ENCODE measurements at regions not wholly inside any gene's neighbourhood (a gene's known extent, or its start where the extent isn't known, plus 50 kb on each side); places are given as distances from the start of the nearest gene placed in this dataset.

GRCh38 chr14:57091030-57091608 is 177.6 kb downstream of the EXOC5 start:
- intact Hi-C loops (cut with DNase I; ENCODE audit: low total_unique reads) (no loop called here), in situ Hi-C loops (cut with MboI; ENCODE audit: low sequenced_read_pairs in 4 of 4) (no loop called here)
- ATAC-seq (no peak), DNase-seq (no peak)
- no peak overlapping the region for H3K4me3 ChIP-seq
- no peaks in the 10 kb centered on the region for H3K36me3 ChIP-seq
- no peaks in the 10 kb centered on the region for H3K9me3 ChIP-seq
- H3K4me1 ChIP-seq: no peaks in the 10 kb centered on the region
- no peak overlapping the region for H3K27ac ChIP-seq
- H3K27me3 ChIP-seq: no peaks in the 10 kb centered on the region
- no peak for TF ChIP-seq POLR2A (IDR thresholded peaks at IDR 0.05)
- TF ChIP-seq, protein P1, sequence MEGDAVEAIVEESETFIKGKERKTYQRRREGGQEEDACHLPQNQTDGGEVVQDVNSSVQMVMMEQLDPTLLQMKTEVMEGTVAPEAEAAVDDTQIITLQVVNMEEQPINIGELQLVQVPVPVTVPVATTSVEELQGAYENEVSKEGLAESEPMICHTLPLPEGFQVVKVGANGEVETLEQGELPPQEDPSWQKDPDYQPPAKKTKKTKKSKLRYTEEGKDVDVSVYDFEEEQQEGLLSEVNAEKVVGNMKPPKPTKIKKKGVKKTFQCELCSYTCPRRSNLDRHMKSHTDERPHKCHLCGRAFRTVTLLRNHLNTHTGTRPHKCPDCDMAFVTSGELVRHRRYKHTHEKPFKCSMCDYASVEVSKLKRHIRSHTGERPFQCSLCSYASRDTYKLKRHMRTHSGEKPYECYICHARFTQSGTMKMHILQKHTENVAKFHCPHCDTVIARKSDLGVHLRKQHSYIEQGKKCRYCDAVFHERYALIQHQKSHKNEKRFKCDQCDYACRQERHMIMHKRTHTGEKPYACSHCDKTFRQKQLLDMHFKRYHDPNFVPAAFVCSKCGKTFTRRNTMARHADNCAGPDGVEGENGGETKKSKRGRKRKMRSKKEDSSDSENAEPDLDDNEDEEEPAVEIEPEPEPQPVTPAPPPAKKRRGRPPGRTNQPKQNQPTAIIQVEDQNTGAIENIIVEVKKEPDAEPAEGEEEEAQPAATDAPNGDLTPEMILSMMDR (IDR thresholded peaks at IDR 0.05 in 4 of 5, conservative IDR thresholded peaks at IDR 0.05 in 1 of 5): no peak

GRCh38 chr14:57089901-57090300 is 178.8 kb downstream of the EXOC5 start:
- TF ChIP-seq POLR2A (IDR thresholded peaks at IDR 0.05): no peak
- TF ChIP-seq, protein P1 (IDR thresholded peaks at IDR 0.05 in 4 of 5, conservative IDR thresholded peaks at IDR 0.05 in 1 of 5): no peak
- ATAC-seq (no peak), DNase-seq (no peak)
- in situ Hi-C loops (cut with MboI; ENCODE audit: low sequenced_read_pairs in 4 of 4): no loop called here
- intact Hi-C loops (cut with DNase I; ENCODE audit: low total_unique reads): no loop called here
- Histone ChIP-seq H3K36me3 (no peaks in the 10 kb centered on the region), H3K4me3 (no peak overlapping the region), H3K9me3 (no peaks in the 10 kb centered on the region), H3K4me1 (no peaks in the 10 kb centered on the region), H3K27ac (no peak overlapping the region), H3K27me3 (no peaks in the 10 kb centered on the region)

DNA sequence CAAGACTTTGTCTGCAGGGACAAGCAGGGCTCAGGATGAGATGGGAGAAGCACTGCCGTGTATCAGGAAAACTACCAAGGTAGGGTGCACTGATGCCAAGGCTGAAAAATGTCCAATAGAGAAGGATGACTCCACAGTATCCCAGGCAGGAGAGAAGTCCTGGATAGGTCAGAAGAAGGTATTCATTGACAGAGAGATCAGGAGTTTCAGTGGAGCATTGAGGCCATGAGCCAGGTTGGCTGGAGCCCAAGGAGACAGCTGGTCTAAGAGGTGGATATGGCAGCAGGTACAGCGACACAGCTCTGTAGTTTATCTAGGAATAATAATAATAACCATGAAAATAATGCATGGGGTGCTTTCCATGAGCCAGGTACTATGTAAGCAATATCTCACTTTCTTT is 180.9 kb downstream of the EXOC5 start:
- no peaks in the 10 kb centered on the region for H3K27me3 ChIP-seq
- in situ Hi-C loops (cut with MboI; ENCODE audit: low sequenced_read_pairs in 4 of 4): no loop called here
- ATAC-seq (no peak), DNase-seq (no peak)
- no peak overlapping the region for H3K4me3 ChIP-seq
- no peaks in the 10 kb centered on the region for H3K9me3 ChIP-seq
- H3K27ac ChIP-seq: no peak overlapping the region
- H3K4me1 ChIP-seq: no peaks in the 10 kb centered on the region
- H3K36me3 ChIP-seq: no peaks in the 10 kb centered on the region
- TF ChIP-seq, protein P1 (IDR thresholded peaks at IDR 0.05 in 4 of 5, conservative IDR thresholded peaks at IDR 0.05 in 1 of 5): no peak
- no peak for TF ChIP-seq POLR2A (IDR thresholded peaks at IDR 0.05)
- intact Hi-C loops (cut with DNase I; ENCODE audit: low total_unique reads): no loop called here

- H3K4me1 ChIP-seq: no peaks in the 10 kb centered on the region
- H3K27ac ChIP-seq: no peak overlapping the region
- intact Hi-C loops (cut with DNase I; ENCODE audit: low total_unique reads) (no loop called here), in situ Hi-C loops (cut with MboI; ENCODE audit: low sequenced_read_pairs in 4 of 4) (no loop called here)
- H3K9me3 ChIP-seq: no peaks in the 10 kb centered on the region
- TF ChIP-seq POLR2A (IDR thresholded peaks at IDR 0.05): no peak
- TF ChIP-seq, protein P1 (IDR thresholded peaks at IDR 0.05 in 4 of 5, conservative IDR thresholded peaks at IDR 0.05 in 1 of 5): no peak
- no peaks in the 10 kb centered on the region for H3K36me3 ChIP-seq
- H3K27me3 ChIP-seq: no peaks in the 10 kb centered on the region
- DNase-seq (no peak), ATAC-seq (no peak)
- no peak overlapping the region for H3K4me3 ChIP-seq
These were observed 182.2 kb downstream of the EXOC5 start for GRCh38 chr14:57086271-57087162.

All from gastrocnemius medialis (tissue), 4 donors.